ENCODE measurements at regions not wholly inside any gene's neighbourhood (a gene's known extent, or its start where the extent isn't known, plus 50 kb on each side); places are given as distances from the start of the nearest gene placed in this dataset.

DNA sequence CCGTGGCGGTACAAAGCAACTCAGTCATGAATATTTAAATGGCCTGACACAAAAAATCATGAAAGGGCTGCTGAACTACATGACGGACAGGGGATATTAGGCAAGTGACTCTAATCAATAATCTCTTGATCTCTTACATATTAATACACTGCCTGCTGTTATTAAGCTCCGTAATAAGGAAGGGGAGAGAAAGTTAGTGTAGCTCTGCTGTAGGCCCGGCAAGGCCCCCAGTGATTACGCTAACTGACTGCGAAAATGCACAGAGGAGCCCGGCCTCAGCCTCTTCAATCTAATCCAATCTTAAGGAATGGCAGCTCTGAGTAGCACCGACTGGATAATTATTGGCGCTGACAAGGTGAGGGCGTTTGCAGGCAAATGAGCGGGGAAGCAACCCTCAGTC lies 583.5 kb upstream of the MKI67 start:
- no peak for DNase-seq (ENCODE audit: low read depth, low spot score)

DNA sequence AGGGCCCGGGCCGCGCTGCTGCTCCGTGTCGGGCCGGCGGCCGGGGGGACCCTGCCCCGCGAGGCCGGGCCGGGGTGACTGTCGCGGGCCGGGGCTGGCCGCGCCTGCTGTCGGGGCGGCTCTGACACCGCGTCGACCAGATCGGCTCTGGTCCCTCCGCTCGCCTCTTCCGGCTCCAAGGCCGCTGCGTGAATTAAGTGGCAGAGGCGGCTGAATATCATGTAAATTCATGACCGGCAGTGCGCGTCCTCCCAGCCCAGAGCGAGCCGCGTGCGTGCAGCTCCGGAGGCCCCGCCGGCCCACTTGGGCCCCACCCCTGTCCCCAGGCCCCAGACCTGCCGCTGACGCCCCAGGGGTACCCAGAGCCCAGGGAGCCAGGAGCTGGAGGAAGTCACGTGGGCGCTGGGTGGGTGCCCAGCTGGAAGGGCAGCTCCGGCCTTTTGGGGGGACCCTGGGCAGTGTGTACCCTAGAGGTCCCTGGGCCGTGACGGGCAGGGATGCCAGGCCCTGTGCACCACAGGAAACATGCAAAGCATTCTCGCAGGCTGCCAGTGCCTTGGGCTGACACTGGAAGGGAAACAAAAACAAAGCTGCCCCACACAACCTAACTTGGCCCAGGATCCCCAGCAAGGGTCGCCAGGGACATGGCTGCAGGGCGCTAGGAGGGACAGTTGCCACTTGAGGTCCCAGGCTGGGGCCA lies 584.0 kb upstream of the MKI67 start:
- no peak for DNase-seq (ENCODE audit: low read depth, low spot score)

- DNase-seq (ENCODE audit: low read depth, low spot score): no peak
Observed at GRCh38 chr10:128710798-128711183, 584.6 kb upstream of the MKI67 start.

GRCh38 chr10:128711806-128712205 lies 585.6 kb upstream of the MKI67 start:
- DNase-seq (ENCODE audit: low read depth, low spot score): no peak

DNA sequence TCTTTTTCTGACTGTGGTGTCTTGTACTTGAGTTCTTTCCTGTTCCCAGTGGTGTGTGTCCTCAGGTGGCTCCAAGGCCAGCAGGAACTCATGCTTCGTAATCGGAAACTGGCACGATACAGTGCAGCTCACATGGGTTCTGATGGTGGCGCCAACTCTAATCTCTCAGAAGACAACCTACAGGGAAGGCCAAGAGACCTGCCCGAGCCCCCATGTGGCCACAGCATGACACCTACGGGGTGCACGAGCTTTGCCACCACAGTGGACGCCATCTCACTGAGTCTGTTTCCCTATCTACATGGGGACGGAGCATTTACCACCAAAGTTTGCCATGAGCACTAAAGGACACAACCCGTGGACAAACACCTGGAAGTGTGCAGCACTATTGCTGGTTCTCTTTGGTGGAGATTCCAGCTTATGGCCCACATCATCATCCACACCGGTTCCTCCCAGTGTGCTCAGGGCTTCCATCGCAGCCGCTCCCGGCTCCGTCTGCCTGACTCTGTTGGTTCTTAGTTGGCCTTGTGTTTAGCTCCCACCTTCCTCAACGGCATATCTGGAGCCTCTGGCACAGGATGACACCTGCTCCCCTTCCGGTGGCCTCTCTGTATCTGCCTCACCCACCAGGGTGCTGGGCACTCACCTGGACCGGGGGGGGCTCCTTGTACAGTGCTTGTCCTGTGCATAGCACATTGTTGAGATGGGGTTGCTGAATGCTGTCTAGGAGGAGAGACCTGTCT lies 586.6 kb upstream of the MKI67 start:
- DNase-seq (ENCODE audit: low read depth, low spot score): no peak

- no peak for DNase-seq (ENCODE audit: low read depth, low spot score)
Observed at GRCh38 chr10:128713471-128713870, 587.2 kb upstream of the MKI67 start.

GRCh38 chr10:128713874-128714570 lies 587.8 kb upstream of the MKI67 start:
- DNase-seq (ENCODE audit: low read depth, low spot score): no peak

- DNase-seq (ENCODE audit: low read depth, low spot score): no peak
Observed at GRCh38 chr10:128714644-128715415, 588.6 kb upstream of the MKI67 start.

- no peak for DNase-seq (ENCODE audit: low read depth, low spot score)
Observed at GRCh38 chr10:128716181-128716580, 590.0 kb upstream of the MKI67 start.

DNA sequence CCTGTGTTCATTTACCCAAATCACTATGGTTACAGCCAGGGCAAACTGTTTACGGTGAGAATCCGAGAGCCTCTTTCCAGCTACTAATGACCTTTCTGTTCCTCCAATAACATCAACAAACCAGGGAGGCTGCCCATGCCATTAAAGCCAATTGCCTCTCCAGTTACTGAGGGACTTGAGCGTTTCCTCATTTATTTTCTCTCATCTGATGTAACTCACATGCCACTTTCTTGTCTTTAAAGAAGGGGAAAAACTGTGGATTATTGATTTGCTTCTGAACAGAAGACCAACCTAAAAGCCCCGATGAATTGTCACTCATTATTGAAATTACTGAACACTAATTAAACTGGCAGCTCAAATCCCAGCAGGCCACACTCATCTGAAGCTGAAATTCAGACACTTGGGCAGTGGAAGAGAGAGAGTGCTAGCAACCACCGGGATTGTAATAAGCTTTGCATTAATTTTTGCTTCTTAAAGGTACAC lies 595.8 kb upstream of the MKI67 start:
- DNase-seq (ENCODE audit: low read depth, low spot score): no peak

GRCh38 chr10:128722947-128723346 lies 596.7 kb upstream of the MKI67 start:
- no peak for DNase-seq (ENCODE audit: low read depth, low spot score)

DNA sequence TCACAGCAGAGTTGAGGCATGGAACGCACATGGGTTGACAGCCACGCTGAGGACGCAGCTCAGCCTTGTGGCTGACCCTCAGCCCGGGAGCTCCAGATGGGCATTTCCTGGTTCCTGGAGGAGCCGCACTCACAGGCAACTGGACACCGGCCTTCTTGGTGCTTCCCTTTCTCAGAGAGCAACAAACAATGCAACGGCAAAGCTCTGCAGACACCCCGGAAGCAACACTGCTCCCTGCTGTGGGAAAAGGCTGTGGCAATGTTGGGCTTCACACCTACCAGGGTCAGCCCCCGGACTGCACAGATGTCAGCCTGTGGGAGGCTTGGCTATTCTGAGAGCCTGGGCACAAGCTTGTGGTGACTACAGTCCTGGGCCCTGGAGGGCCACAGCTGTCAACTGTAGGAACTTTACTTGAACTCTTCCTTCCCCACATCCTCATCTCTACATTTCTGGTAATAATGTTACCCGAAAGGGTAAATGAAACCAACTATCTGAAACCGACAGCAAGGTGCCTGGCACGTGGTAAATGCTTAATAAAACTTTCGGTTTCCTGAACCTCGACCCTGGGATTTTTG lies 597.5 kb upstream of the MKI67 start:
- DNase-seq (ENCODE audit: low read depth, low spot score): no peak

GRCh38 chr10:128725531-128725930 lies 599.3 kb upstream of the MKI67 start:
- DNase-seq (ENCODE audit: low read depth, low spot score): no peak

DNA sequence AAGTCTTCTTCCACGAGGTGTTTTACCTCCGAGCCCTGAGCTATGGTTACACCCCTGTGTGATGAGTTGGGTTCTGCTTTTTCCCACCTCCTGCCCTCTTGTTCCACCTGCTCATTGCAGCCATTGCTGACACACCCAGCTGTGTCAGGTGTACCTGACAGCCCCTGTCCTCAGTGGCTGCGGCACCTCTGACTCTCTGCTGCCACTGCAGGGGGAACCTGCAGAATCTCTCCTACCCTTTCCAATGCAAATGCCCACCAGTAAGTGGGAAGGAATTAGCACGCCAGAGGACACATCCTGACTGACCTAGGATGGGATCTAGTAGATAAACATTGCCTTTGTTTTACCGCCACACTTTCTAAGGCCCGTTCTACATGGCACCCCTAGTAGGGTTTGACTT lies 600.9 kb upstream of the MKI67 start:
- no peak for DNase-seq (ENCODE audit: low read depth, low spot score)

GRCh38 chr10:128729910-128730420 lies 603.7 kb upstream of the MKI67 start:
- no peak for DNase-seq (ENCODE audit: low read depth, low spot score)

- DNase-seq (ENCODE audit: low read depth, low spot score): no peak
Observed at GRCh38 chr10:128730922-128731321, 604.7 kb upstream of the MKI67 start.

- no peak for DNase-seq (ENCODE audit: low read depth, low spot score)
Observed at GRCh38 chr10:128734161-128734560, 607.9 kb upstream of the MKI67 start.

DNA sequence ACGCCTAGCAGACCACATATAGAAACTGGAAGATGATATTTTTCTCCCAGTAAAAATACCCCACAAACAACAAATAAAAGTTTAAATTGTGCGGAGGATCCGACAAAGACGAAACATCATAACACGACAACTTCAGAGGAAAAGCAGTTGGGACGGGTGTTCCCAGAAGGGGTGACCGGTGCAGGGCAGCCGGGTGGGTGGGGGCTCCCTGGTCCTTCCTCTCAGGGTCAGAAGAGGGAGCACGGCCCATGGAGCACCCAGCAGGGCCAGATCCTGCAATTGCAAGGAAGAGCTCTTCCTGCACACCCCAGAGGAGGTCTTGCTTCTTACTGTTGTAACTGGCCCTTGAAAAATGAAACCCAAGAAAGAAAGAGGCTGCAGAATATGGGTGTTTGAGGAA lies 608.5 kb upstream of the MKI67 start:
- no peak for DNase-seq (ENCODE audit: low read depth, low spot score)

DNA sequence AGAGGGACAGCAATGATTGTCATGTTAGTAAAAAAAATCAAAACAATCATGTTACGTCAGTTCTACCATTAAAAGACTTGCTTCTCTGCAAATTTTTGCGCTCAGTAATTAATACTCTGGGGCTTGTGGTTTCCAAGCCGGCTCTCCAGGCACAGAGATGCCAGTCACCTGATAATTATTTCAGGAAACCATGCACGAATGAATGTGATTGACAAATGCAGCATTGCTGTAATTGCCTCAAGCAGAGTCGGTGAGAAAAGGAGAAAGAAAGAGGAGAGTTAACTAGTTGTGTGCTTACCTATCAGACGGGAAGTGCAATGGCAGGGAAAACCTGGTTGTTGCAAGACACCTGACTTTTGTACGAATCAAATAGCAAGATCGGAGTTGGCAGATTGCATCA lies 609.8 kb upstream of the MKI67 start:
- DNase-seq (ENCODE audit: low read depth, low spot score): no peak

- DNase-seq (ENCODE audit: low read depth, low spot score): no peak
Observed at GRCh38 chr10:128738386-128738915, 612.2 kb upstream of the MKI67 start.

DNA sequence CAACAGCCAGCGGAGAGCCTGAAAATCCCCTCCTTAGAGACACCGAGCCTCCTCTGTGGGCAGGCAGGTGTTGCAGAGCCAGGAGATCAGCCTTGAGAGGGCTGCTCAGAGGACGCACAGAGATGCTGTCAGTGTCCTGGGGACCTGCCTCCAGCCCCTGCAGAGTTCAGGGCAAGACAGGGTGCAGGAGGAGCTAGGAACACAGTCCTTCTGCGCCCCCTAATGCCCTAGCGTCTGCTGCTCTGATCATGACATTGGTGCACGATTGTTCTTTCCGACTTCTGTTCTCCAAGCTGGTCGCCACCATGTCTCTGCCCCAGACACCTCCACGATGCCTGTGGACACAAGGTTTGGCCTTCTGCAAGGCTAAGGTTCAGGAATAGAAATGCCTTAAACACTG lies 613.7 kb upstream of the MKI67 start:
- DNase-seq (ENCODE audit: low read depth, low spot score): no peak

All from activated CD4-positive, CD25-positive, alpha-beta regulatory T cell treated with anti-CD3 and anti-CD28 coated beads, Interleukin-2, amount 50 U/mL, for 16 hours (primary cell).